Bronchial epithelial cell (primary cell): ENCODE measurements at regions not wholly inside any gene's neighbourhood (a gene's known extent, or its start where the extent isn't known, plus 50 kb on each side); places are given as distances from the start of the nearest gene placed in this dataset.

Source experiments
- DNase-seq: peaks from one replicate; pipeline ENCODE4 v3.0.0-alpha.2; 2010; ENCODE audit warnings: low read depth
- FAIRE-seq: peaks from 2 replicates; lab custom pipeline; 2011; peaks lifted over from hg19 to GRCh38; lab: Jason Lieb, UNC
- H3K27me3 ChIP-seq: 2 replicates; pipeline ENCODE4 v1.5.1; 2011; ENCODE audit warnings: low read length; ENCODE audit not compliant: control insufficient read depth, insufficient read depth
- H3K36me3 ChIP-seq: 2 replicates; pipeline ENCODE4 v1.5.1; 2011; ENCODE audit warnings: low read length; ENCODE audit not compliant: control insufficient read depth, insufficient read depth
- H3K4me3 ChIP-seq: 2 replicates; pipeline ENCODE4 v1.5.1; 2011; ENCODE audit warnings: mild to moderate bottlenecking, low read depth, low read length, control low read depth
- CTCF ChIP-seq: IDR thresholded peaks from 2 replicates; pipeline ENCODE4 v1.5.1; 2011; ENCODE audit warnings: mild to moderate bottlenecking, moderate library complexity, low read length, control low read depth, inconsistent platforms; ENCODE audit not compliant: insufficient read depth, severe bottlenecking

- Histone ChIP-seq H3K4me3 (no peak overlapping the region), H3K27me3 (no peaks in the 10 kb centered on the region), H3K36me3 (no peaks in the 10 kb centered on the region)
- TF ChIP-seq CTCF = no peak
- FAIRE-seq = no peak
- peak; percentile 61 for DNase-seq
These were observed 146.5 kb downstream of the RGS9 start for GRCh38 chr17:65283704-65284103.

DNA sequence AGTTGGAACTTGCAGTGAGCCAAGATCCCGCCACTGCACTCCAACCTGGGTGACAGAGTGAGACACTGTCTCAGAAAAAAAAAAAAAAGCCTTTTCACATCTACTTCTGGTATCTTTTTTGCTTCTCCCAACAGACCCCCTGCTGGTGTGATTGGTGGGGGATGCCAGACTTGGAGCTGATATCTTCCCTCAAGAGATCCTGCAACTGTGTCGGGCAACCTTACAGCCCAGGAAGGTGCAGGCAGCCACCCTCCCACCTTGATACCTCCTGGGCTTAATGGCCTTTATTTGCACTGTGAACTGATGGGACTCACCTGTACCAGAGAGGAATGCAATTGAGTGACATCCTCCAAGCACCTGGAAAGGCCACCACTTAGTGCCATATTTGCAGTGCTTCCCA is 142.3 kb downstream of the RGS9 start:
- no peaks in the 10 kb centered on the region for H3K27me3 ChIP-seq
- FAIRE-seq = no peak
- no peak for DNase-seq
- no peak overlapping the region for H3K4me3 ChIP-seq
- no peak for TF ChIP-seq CTCF
- H3K36me3 ChIP-seq = no peaks in the 10 kb centered on the region

DNA sequence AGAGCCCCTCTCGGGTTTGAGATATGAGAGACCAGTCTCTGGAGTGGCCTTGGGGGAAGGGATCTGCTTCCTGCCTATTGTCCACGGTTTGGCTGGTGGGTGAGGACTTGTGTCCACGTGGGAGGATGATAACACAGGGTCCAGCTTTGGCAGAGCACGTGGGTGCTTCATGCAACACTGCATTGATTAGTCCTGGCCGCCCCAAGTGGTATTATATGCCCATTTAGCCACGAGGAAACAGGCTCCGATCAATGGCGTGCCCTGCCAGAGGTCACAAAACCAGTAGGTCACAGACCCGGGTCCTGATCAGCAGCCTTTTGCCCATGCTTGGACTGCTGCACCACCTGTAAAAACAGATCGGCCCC is 141.6 kb downstream of the RGS9 start:
- H3K36me3 ChIP-seq = no peaks in the 10 kb centered on the region
- no peak for TF ChIP-seq CTCF
- no peaks in the 10 kb centered on the region for H3K27me3 ChIP-seq
- no peak overlapping the region for H3K4me3 ChIP-seq
- no peak for DNase-seq
- FAIRE-seq = no peak

GRCh38 chr17:65278050-65278819 is 141.1 kb downstream of the RGS9 start:
- Histone ChIP-seq H3K4me3 (no peak overlapping the region), H3K36me3 (no peaks in the 10 kb centered on the region), H3K27me3 (no peaks in the 10 kb centered on the region)
- TF ChIP-seq CTCF = peak; percentile 47
- DNase-seq = peak; percentile 20
- FAIRE-seq = no peak

- no peak for TF ChIP-seq CTCF
- no peak overlapping the region for H3K4me3 ChIP-seq
- no peak for FAIRE-seq
These were observed 140.4 kb downstream of the RGS9 start for GRCh38 chr17:65277576-65277975.

More at GRCh38 chr17:65277576-65277975, 140.4 kb downstream of the RGS9 start:
- DNase-seq = no peak
- Histone ChIP-seq H3K36me3 (no peaks in the 10 kb centered on the region), H3K27me3 (no peaks in the 10 kb centered on the region)
